ENCODE measurements at regions not wholly inside any gene's neighbourhood (a gene's known extent, or its start where the extent isn't known, plus 50 kb on each side); places are given as distances from the start of the nearest gene placed in this dataset.

DNA sequence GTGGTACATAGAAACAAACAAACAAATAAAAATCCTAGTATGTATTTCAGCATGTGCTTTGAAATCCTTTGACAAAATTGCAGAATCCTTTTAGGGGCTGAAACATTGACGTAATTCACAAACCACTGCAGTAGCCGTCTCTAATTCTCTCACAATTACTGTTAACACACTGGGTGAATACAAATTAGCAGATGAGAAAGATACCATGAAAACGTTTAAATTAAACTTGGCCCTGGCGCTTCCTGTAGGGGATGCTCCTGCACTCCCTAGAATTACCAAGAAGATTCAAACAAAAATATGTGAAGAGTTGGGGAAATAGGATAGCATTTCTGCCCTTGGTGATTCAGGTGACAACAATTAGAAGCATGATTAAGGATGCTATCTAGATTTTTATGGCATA, 772.5 kb upstream of the PRKX start:
- no peaks in the 10 kb centered on the region for H3K4me1 ChIP-seq (ENCODE audit: control insufficient read depth, insufficient read depth, low read length)
- ChIA-PET POLR2A (ENCODE audit: unreplicated experiment) (no interaction called here), CTCF (no interaction called here)
- DNase-seq = no peak
- no peak overlapping the region for H2AK9ac ChIP-seq (replicated peaks; ENCODE audit: low read depth, low read length, poor library complexity)
- H3K9ac ChIP-seq (ENCODE audit: low read depth, low read length) = no peak overlapping the region
- no peak overlapping the region for H2BK120ac ChIP-seq (ENCODE audit: low read depth, low read length)
- no peak overlapping the region for H3K56ac ChIP-seq (ENCODE audit: extremely low read depth, insufficient read depth, low read length)
- H3K4ac ChIP-seq (ENCODE audit: low read depth, low read length) = no peak overlapping the region
- no peaks in the 10 kb centered on the region for H4K20me1 ChIP-seq (ENCODE audit: insufficient read depth, low read length)
- no peak overlapping the region for H4K5ac ChIP-seq (ENCODE audit: low read depth, low read length)
- H3K9me3 ChIP-seq (ENCODE audit: control insufficient read depth, insufficient read depth, low read length) = peaks cover 6% of the 10 kb centered on the region; the same call in 1 of the 2 replicates
- H3K36me3 ChIP-seq (ENCODE audit: control insufficient read depth, insufficient read depth, low read length) = no peaks in the 10 kb centered on the region
- no peak overlapping the region for H3K23ac ChIP-seq (ENCODE audit: low read depth, low read length)
- TF ChIP-seq MXI1 (IDR thresholded peaks at IDR 0.05; ENCODE audit: borderline replicate concordance, low read depth, low read length) = no peak
- no peak for TF ChIP-seq BHLHE40 (IDR thresholded peaks at IDR 0.05; ENCODE audit: low read depth, low read length)
- TF ChIP-seq POLR2A (IDR thresholded peaks at IDR 0.05; ENCODE audit: low read depth, low read length) = no peak
- TF ChIP-seq, protein P1, sequence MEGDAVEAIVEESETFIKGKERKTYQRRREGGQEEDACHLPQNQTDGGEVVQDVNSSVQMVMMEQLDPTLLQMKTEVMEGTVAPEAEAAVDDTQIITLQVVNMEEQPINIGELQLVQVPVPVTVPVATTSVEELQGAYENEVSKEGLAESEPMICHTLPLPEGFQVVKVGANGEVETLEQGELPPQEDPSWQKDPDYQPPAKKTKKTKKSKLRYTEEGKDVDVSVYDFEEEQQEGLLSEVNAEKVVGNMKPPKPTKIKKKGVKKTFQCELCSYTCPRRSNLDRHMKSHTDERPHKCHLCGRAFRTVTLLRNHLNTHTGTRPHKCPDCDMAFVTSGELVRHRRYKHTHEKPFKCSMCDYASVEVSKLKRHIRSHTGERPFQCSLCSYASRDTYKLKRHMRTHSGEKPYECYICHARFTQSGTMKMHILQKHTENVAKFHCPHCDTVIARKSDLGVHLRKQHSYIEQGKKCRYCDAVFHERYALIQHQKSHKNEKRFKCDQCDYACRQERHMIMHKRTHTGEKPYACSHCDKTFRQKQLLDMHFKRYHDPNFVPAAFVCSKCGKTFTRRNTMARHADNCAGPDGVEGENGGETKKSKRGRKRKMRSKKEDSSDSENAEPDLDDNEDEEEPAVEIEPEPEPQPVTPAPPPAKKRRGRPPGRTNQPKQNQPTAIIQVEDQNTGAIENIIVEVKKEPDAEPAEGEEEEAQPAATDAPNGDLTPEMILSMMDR (conservative IDR thresholded peaks at IDR 0.05; ENCODE audit: low read depth, low read length) = no peak
- no peak for TF ChIP-seq SMC3 (IDR thresholded peaks at IDR 0.05; ENCODE audit: low read depth, low read length)
- TF ChIP-seq FOS (IDR thresholded peaks at IDR 0.05; ENCODE audit: low read depth, low read length) = no peak
- TF ChIP-seq CHD1 (IDR thresholded peaks at IDR 0.05; ENCODE audit: low read depth, low read length) = no peak
- no peak for TF ChIP-seq MAZ (IDR thresholded peaks at IDR 0.05; ENCODE audit: borderline replicate concordance, low read depth, low read length)
- TF ChIP-seq RAD21 (IDR thresholded peaks at IDR 0.05; ENCODE audit: low read length) = no peak
- no peak for TF ChIP-seq CEBPB (IDR thresholded peaks at IDR 0.05; ENCODE audit: low read depth, low read length)
- TF ChIP-seq RFX5 (IDR thresholded peaks at IDR 0.05; ENCODE audit: low read depth, low read length) = no peak
- TF ChIP-seq MAFK (IDR thresholded peaks at IDR 0.05; ENCODE audit: low read depth, low read length) = no peak
- no peak for TF ChIP-seq RCOR1 (IDR thresholded peaks at IDR 0.05; ENCODE audit: insufficient replicate concordance, low read length)
- TF ChIP-seq, protein P2, sequence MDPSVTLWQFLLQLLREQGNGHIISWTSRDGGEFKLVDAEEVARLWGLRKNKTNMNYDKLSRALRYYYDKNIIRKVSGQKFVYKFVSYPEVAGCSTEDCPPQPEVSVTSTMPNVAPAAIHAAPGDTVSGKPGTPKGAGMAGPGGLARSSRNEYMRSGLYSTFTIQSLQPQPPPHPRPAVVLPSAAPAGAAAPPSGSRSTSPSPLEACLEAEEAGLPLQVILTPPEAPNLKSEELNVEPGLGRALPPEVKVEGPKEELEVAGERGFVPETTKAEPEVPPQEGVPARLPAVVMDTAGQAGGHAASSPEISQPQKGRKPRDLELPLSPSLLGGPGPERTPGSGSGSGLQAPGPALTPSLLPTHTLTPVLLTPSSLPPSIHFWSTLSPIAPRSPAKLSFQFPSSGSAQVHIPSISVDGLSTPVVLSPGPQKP (IDR thresholded peaks at IDR 0.05; ENCODE audit: borderline replicate concordance, low read depth, low read length) = no peak
- TF ChIP-seq NFE2L2 (IDR thresholded peaks at IDR 0.05; ENCODE audit: low read depth, low read length) = no peak
- TF ChIP-seq, protein P3, sequence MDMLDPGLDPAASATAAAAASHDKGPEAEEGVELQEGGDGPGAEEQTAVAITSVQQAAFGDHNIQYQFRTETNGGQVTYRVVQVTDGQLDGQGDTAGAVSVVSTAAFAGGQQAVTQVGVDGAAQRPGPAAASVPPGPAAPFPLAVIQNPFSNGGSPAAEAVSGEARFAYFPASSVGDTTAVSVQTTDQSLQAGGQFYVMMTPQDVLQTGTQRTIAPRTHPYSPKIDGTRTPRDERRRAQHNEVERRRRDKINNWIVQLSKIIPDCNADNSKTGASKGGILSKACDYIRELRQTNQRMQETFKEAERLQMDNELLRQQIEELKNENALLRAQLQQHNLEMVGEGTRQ (IDR thresholded peaks at IDR 0.05; ENCODE audit: low read depth, low read length) = no peak
- ATAC-seq (ENCODE audit: low read depth) = no peak
- no CpG with 5 or more reads among the region's 4 CpGs for WGBS, 2 experiments (ENCODE audit: extremely low coverage in 2 of 2, insufficient read length in 1 of 2)
- H2BK5ac ChIP-seq (ENCODE audit: low read depth, low read length, poor library complexity, severe bottlenecking) = no peak overlapping the region
- H2AFZ ChIP-seq (replicated peaks; ENCODE audit: low read length, poor library complexity) = no peak overlapping the region
- no peak overlapping the region for H3K4me2 ChIP-seq (ENCODE audit: low read depth, low read length)
- no peak overlapping the region for H3K4me3 ChIP-seq (ENCODE audit: insufficient read depth, low read depth, low read length)
- no peak overlapping the region for H3K27ac ChIP-seq (ENCODE audit: insufficient read depth, low read length)
- no peak overlapping the region for H4K91ac ChIP-seq (ENCODE audit: insufficient read depth, low read depth, low read length)
- H3K9me1 ChIP-seq (ENCODE audit: insufficient read depth, low read length) = no peaks in the 10 kb centered on the region
- H2BK20ac ChIP-seq (ENCODE audit: low read depth, low read length) = no peak overlapping the region
- H3K79me1 ChIP-seq (ENCODE audit: low read depth in 1 of 2, low read length in 2 of 2) = no peaks in the 10 kb centered on the region
- no peak overlapping the region for H3K18ac ChIP-seq (ENCODE audit: low read depth, low read length)
- no TSS peak for BruUV-seq (replicated peaks)
- H4K8ac ChIP-seq (ENCODE audit: low read depth in 2 of 2, low read length in 2 of 2) = no peak overlapping the region
- H2AK5ac ChIP-seq (ENCODE audit: low read depth, low read length) = no peak overlapping the region
- dilution Hi-C loops (cut with HindIII; ENCODE audit: low sequenced_read_pairs, unreplicated experiment) (no loop called here), in situ Hi-C loops (cut with MboI; ENCODE audit: low sequenced_read_pairs) (no loop called here), intact Hi-C loops (cut with micrococcal nuclease) (no loop called here)
- H2BK15ac ChIP-seq (ENCODE audit: low read depth, low read length) = no peak overlapping the region
- H3K14ac ChIP-seq (replicated peaks; ENCODE audit: low read depth, low read length) = no peak overlapping the region
- no peaks in the 10 kb centered on the region for H3K27me3 ChIP-seq (ENCODE audit: control insufficient read depth, insufficient read depth, low read length)

All from IMR-90 (cell line).